MCF 10A (cell line): ENCODE measurements at regions not wholly inside any gene's neighbourhood (a gene's known extent, or its start where the extent isn't known, plus 50 kb on each side); places are given as distances from the start of the nearest gene placed in this dataset.

Experiments used
- BruUV-seq: library from RNA; stranded (reverse); fragments of 400-500 nt; replicated peaks from 2 replicates; lab custom pipeline; 2021; lab: Mats Ljungman, UMichigan
- CTCF ChIA-PET: fragments of 300-600 bp; sonication (Branson Sonifier 250); formaldehyde crosslinking; extraction: SDS; loops from one replicate; lab custom pipeline; 2021; ENCODE audit warnings: antibody characterized with exemption, inconsistent platforms; lab: Yijun Ruan, JAX
- POLR2A ChIA-PET: fragments of 300-600, 350-650 bp; sonication (Branson Sonifier 250); formaldehyde crosslinking; extraction: SDS; loops from one replicate; lab custom pipeline; 2020; ENCODE audit warnings: antibody characterized with exemption, inconsistent platforms; lab: Yijun Ruan, JAX
- DNase-seq: peaks from one replicate; pipeline ENCODE4 v3.0.0-alpha.2; 2018; ENCODE audit not compliant: unreplicated experiment
- H3K27ac Mint-ChIP-seq: one replicate; pipeline ENCODE4 v1.8.0; 2022; ENCODE audit warnings: mild to moderate bottlenecking, low read depth, mixed read lengths; ENCODE audit not compliant: unreplicated experiment
- H3K27me3 Mint-ChIP-seq: one replicate; pipeline ENCODE4 v1.8.0; 2022; ENCODE audit warnings: mixed read lengths; ENCODE audit not compliant: insufficient read depth, unreplicated experiment
- H3K36me3 Mint-ChIP-seq: one replicate; pipeline ENCODE4 v1.8.0; 2022; ENCODE audit warnings: mild to moderate bottlenecking, moderate library complexity, mixed read lengths; ENCODE audit not compliant: insufficient read depth, unreplicated experiment
- H3K4me1 Mint-ChIP-seq: one replicate; pipeline ENCODE4 v1.8.0; 2022; ENCODE audit warnings: mixed read lengths; ENCODE audit not compliant: insufficient read depth, unreplicated experiment
- H3K4me3 Mint-ChIP-seq: one replicate; pipeline ENCODE4 v1.8.0; 2022; ENCODE audit warnings: mild to moderate bottlenecking, moderate library complexity, mixed read lengths; ENCODE audit not compliant: unreplicated experiment
- H3K9me3 Mint-ChIP-seq: one replicate; pipeline ENCODE4 v1.8.0; 2022; ENCODE audit warnings: mixed read lengths; ENCODE audit not compliant: unreplicated experiment
- CTCF ChIP-seq: fragments of 200-600 bp; IDR thresholded peaks from one replicate; pipeline ENCODE4 v1.8.0; 2022; ENCODE audit warnings: antibody characterized with exemption, mild to moderate bottlenecking; ENCODE audit not compliant: unreplicated experiment
- intact Hi-C: fragments of 100-400 bp; cut with micrococcal nuclease; formaldehyde crosslinking; loops from 2 replicates; pipeline ENCODE4 v1.14.1; 2022

- H3K4me3 Mint-ChIP-seq: no peak overlapping the region
- TF ChIP-seq CTCF: no peak
- intact Hi-C loops: no loop called here
These were observed 200.0 kb upstream of the MEX3C start for GRCh38 chr18:51397347-51397962.

GRCh38 chr18:51398104-51398503 is 200.6 kb upstream of the MEX3C start:
- no peak for TF ChIP-seq CTCF
- Mint-ChIP-seq H3K4me3 (no peak overlapping the region), H3K27ac (peak overlapping the region; percentile 17), H3K4me1 (peaks cover 12% of the 10 kb centered on the region), H3K36me3 (no peaks in the 10 kb centered on the region), H3K27me3 (no peaks in the 10 kb centered on the region), H3K9me3 (peaks cover 6% of the 10 kb centered on the region)
- ChIA-PET CTCF (interaction anchor here (0.8 kb wide), 1 partner anchor 13 kb away, joined by 3 read pairs; no protein-coding TSS in a partner anchor), POLR2A (interaction anchor here (0.8 kb wide), 1 partner anchor 76 kb away, joined by 3 read pairs; no protein-coding TSS in a partner anchor)
- BruUV-seq: no TSS peak
- intact Hi-C loops: no loop called here
- DNase-seq: peak; percentile 9

More at GRCh38 chr18:51397347-51397962, 200.0 kb upstream of the MEX3C start:
- POLR2A ChIA-PET: interaction anchor here (0.8 kb wide), 1 partner anchor 75 kb away, joined by 3 read pairs; no protein-coding TSS in a partner anchor
- Mint-ChIP-seq H3K27me3 (no peaks in the 10 kb centered on the region), H3K27ac (peak overlapping the region; percentile 17), H3K36me3 (no peaks in the 10 kb centered on the region), H3K9me3 (peaks cover 7% of the 10 kb centered on the region), H3K4me1 (peaks cover 12% of the 10 kb centered on the region)
- BruUV-seq: no TSS peak
- CTCF ChIA-PET: interaction anchor here (0.8 kb wide), 1 partner anchor 14 kb away, joined by 3 read pairs; no protein-coding TSS in a partner anchor
- DNase-seq: no peak

- ChIA-PET CTCF (no interaction called here), POLR2A (interaction anchor here (0.6 to 1.3 kb wide), 3 partner anchors 15 to 44 kb away, joined by 3 to 4 read pairs (median 3); no protein-coding TSS in a partner anchor)
- TF ChIP-seq CTCF: no peak
- DNase-seq: no peak
- Mint-ChIP-seq H3K4me3 (no peak overlapping the region), H3K9me3 (no peaks in the 10 kb centered on the region), H3K27me3 (no peaks in the 10 kb centered on the region), H3K36me3 (no peaks in the 10 kb centered on the region), H3K4me1 (peaks cover 12% of the 10 kb centered on the region), H3K27ac (no peak overlapping the region)
- intact Hi-C loops: no loop called here
- no TSS peak for BruUV-seq
These were observed 202.1 kb upstream of the MEX3C start for GRCh38 chr18:51399491-51400122.

- peaks cover 12% of the 10 kb centered on the region for H3K4me1 Mint-ChIP-seq
- H3K9me3 Mint-ChIP-seq: no peaks in the 10 kb centered on the region
- H3K27me3 Mint-ChIP-seq: no peaks in the 10 kb centered on the region
- no peaks in the 10 kb centered on the region for H3K36me3 Mint-ChIP-seq
- ChIA-PET CTCF (interaction anchor here (1.5 kb wide), 1 partner anchor 79 kb away, joined by 3 read pairs; no protein-coding TSS in a partner anchor), POLR2A (no interaction called here)
- no TSS peak for BruUV-seq
- DNase-seq: peak; percentile 63
- no peak for TF ChIP-seq CTCF
- H3K27ac Mint-ChIP-seq: peak overlapping the region; percentile 16
- no peak overlapping the region for H3K4me3 Mint-ChIP-seq
- intact Hi-C loops: no loop called here
These were observed 203.2 kb upstream of the MEX3C start for GRCh38 chr18:51400721-51401120.
